HepG2 (cell line): ENCODE measurements at regions not wholly inside any gene's neighbourhood (a gene's known extent, or its start where the extent isn't known, plus 50 kb on each side); places are given as distances from the start of the nearest gene placed in this dataset.

Source experiments
- BCLAF1 ChIP-seq: fragments of 450-650 bp; IDR thresholded peaks from 2 replicates; pipeline ENCODE4 v1.6.1; 2017; ENCODE audit warnings: mild to moderate bottlenecking
- CBX5 ChIP-seq: sonication (generic); formaldehyde crosslinking; IDR thresholded peaks from 2 replicates; pipeline ENCODE4 v1.4.0; 2020; ENCODE audit warnings: missing genetic modification reagents, borderline replicate concordance
- ELF1 ChIP-seq: sonication (generic); formaldehyde crosslinking; IDR thresholded peaks from 2 replicates; pipeline ENCODE4 v1.4.0; 2020; ENCODE audit warnings: missing genetic modification reagents
- NFIC ChIP-seq: IDR thresholded peaks from 2 replicates; pipeline ENCODE4 v1.6.1; 2012; ENCODE audit warnings: mild to moderate bottlenecking, low read length, inconsistent platforms
- RARA ChIP-seq: IDR thresholded peaks from 2 replicates; pipeline ENCODE4 v1.6.1; 2016; ENCODE audit warnings: missing genetic modification reagents, missing compliant biosample characterization
- SALL1 ChIP-seq: sonication (generic); formaldehyde crosslinking; IDR thresholded peaks from 2 replicates; pipeline ENCODE4 v1.8.0; 2022; ENCODE audit warnings: mild to moderate bottlenecking, missing genetic modification reagents
- SRSF4 ChIP-seq: fragments of 200-400 bp; formaldehyde crosslinking; IDR thresholded peaks from one replicate; pipeline ENCODE4 v1.6.1; 2018; ENCODE audit warnings: mild to moderate bottlenecking, low read depth, low read length, moderate library complexity; ENCODE audit not compliant: poor library complexity, severe bottlenecking
- ZGPAT ChIP-seq: IDR thresholded peaks from 2 replicates; pipeline ENCODE4 v1.6.1; 2016; ENCODE audit warnings: mild to moderate bottlenecking
- ZHX2 ChIP-seq, 2 experiments: sonication (generic) in 1 of 2; formaldehyde crosslinking in 1 of 2; IDR thresholded peaks; 2 replicates each; pipeline versions ENCODE4 v1.6.1 to v1.9.0; 2014 to 2022; ENCODE audit warnings: antibody characterized with exemption in 1 of 2, borderline replicate concordance in 1 of 2, inconsistent platforms in 1 of 2, low read depth in 1 of 2, missing genetic modification reagents in 1 of 2
- ZNF101 ChIP-seq: sonication (generic); formaldehyde crosslinking; IDR thresholded peaks from 2 replicates; pipeline ENCODE4 v1.4.0; 2020; ENCODE audit warnings: mild to moderate bottlenecking, low read depth, missing genetic modification reagents, borderline replicate concordance
- ZNF124 ChIP-seq: sonication (generic); formaldehyde crosslinking; IDR thresholded peaks from 2 replicates; pipeline ENCODE4 v1.4.0; 2020; ENCODE audit warnings: missing genetic modification reagents
- ZNF207 ChIP-seq: fragments of 450-650 bp; IDR thresholded peaks from 2 replicates; pipeline ENCODE4 v1.6.1; 2016; ENCODE audit warnings: antibody characterized with exemption, borderline replicate concordance
- ZNF225 ChIP-seq: sonication (generic); formaldehyde crosslinking; IDR thresholded peaks from 2 replicates; pipeline ENCODE4 v1.4.0; 2020; ENCODE audit warnings: mild to moderate bottlenecking, missing genetic modification reagents
- ZNF350 ChIP-seq: sonication (generic); formaldehyde crosslinking; IDR thresholded peaks from 2 replicates; pipeline ENCODE4 v1.4.0; 2020; ENCODE audit warnings: mild to moderate bottlenecking, low read depth, missing genetic modification reagents, borderline replicate concordance
- ZNF430 ChIP-seq: sonication (generic); formaldehyde crosslinking; IDR thresholded peaks from 2 replicates; pipeline ENCODE4 v1.9.0; 2021; ENCODE audit warnings: mild to moderate bottlenecking, missing genetic modification reagents
- ZNF530 ChIP-seq: sonication (generic); formaldehyde crosslinking; IDR thresholded peaks from 2 replicates; pipeline ENCODE4 v1.5.0; 2020; ENCODE audit warnings: low read depth, mild to moderate bottlenecking, missing genetic modification reagents
- ZNF558 ChIP-seq: sonication (generic); formaldehyde crosslinking; IDR thresholded peaks from 2 replicates; pipeline ENCODE4 v1.9.0; 2022; ENCODE audit warnings: mild to moderate bottlenecking, missing genetic modification reagents, borderline replicate concordance
- ZNF672 ChIP-seq: sonication (generic); formaldehyde crosslinking; IDR thresholded peaks from 2 replicates; pipeline ENCODE4 v1.8.1; 2022; ENCODE audit warnings: missing genetic modification reagents
- ZSCAN31 ChIP-seq: sonication (generic); formaldehyde crosslinking; IDR thresholded peaks from 2 replicates; pipeline ENCODE4 v1.5.0; 2020; ENCODE audit warnings: low read depth, mild to moderate bottlenecking, missing genetic modification reagents

- TF ChIP-seq ZHX2 (IDR thresholded peaks at IDR 0.05; ENCODE audit: low read depth) = no peak; the same call in 1 of the 2 replicates
- peak; percentile 26; the same call in 1 of the 2 replicates for TF ChIP-seq ZHX2 (CRISPR knock-in tag; IDR thresholded peaks at IDR 0.05; ENCODE audit: borderline replicate concordance)
- peak; percentile 97 for TF ChIP-seq RARA (CRISPR knock-in tag)
- TF ChIP-seq ZNF558 (CRISPR knock-in tag) = peak; percentile 1; the same call in 1 of the 2 replicates
- TF ChIP-seq ZNF124 = peak; percentile 62; the same call in 1 of the 2 replicates
- TF ChIP-seq ZSCAN31 (CRISPR knock-in tag) = peak; percentile 90
- peak; percentile 100 for TF ChIP-seq ZGPAT (CRISPR knock-in tag)
- TF ChIP-seq ZNF350 (CRISPR knock-in tag) = peak; percentile 83
- TF ChIP-seq BCLAF1 = no peak
- 0 out of 2 replicates have a peak, but pooled peaks have one; percentile 50 for TF ChIP-seq ZNF101 (CRISPR knock-in tag)
- no peak for TF ChIP-seq SRSF4
- TF ChIP-seq NFIC = peak; percentile 99
- no peak for TF ChIP-seq ZNF207
- TF ChIP-seq SALL1 (CRISPR knock-in tag) = peak; percentile 98
- peak; percentile 93; the same call in 1 of the 2 replicates for TF ChIP-seq CBX5 (CRISPR knock-in tag)
- peak; percentile 41; the same call in 1 of the 2 replicates for TF ChIP-seq ZNF430
- no peak for TF ChIP-seq ZNF225 (CRISPR knock-in tag)
- no peak for TF ChIP-seq ZNF530 (CRISPR knock-in tag)
- peak; percentile 73 for TF ChIP-seq ELF1 (CRISPR knock-in tag)
- TF ChIP-seq ZNF672 (CRISPR knock-in tag) = no peak
Measured at GRCh38 chr2:74764429-74765272, 69.3 kb upstream of the HK2 start (continued).
